ENCODE measurements at regions not wholly inside any gene's neighbourhood (a gene's known extent, or its start where the extent isn't known, plus 50 kb on each side); places are given as distances from the start of the nearest gene placed in this dataset.

GRCh38 chr20:37643400-37643799 lies 50.4 kb upstream of the CTNNBL1 start:
- no peak for DNase-seq (ENCODE audit: low read depth)

DNA sequence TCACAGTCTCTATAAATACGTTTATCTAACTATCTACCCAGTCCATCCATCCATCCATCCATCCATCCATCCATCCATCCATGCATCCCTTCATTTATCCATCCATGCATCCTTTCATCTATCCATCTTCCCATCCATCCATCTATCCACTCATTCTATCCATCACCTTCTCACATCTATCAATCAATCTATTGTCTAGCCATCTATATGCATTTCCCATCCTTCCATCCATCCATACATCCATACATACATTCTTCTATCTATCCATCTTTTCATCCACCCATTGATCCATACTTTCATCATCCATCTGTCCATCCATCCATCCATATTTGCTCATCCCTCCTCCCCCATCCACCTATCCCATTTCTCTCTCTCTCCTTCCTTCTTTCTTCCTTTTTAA lies 51.6 kb upstream of the CTNNBL1 start:
- DNase-seq (ENCODE audit: low read depth), result no peak

- DNase-seq (ENCODE audit: low read depth), result peak; percentile 42
Measured at GRCh38 chr20:37640600-37641561, 52.9 kb upstream of the CTNNBL1 start.

DNA sequence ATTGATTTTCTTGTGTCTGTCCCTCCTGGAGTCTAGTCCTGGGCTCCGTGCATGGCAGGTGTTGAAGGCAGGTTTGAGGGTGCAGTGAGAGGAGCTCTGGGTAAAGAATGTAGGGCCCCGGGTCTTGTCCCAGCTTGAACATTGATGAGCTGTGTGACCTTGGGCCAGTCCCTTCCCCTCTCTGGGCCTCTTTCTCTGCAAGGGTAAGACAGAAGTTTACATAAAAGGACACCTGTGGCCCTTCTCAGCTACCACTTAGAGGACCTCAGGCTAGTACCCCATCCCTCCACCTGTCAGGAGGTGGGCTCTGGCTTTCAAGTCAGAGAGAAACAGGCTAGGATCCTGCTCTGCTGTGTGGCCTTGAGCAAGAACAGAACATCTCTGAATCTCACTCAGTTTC lies 55.3 kb upstream of the CTNNBL1 start:
- no peak for DNase-seq (ENCODE audit: low read depth)

DNA sequence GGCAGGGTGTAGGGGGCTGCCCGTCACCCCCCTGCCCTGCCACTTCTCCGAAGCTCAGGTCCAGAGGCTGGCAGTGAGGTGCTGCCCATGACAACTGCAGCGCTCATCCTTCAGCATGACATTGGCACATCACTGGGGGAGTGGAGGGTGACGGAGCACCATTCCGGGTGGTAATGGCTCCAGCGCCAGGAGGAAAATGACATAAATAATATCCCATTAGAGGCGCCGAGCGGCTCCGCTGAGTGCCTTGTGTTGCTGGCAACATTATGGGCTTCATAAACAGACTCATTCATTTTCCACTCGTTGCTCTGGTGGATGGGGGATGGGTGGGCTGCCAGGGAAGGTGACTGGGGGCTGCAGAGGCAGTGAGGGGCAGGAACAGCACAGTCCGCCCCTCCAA lies 56.9 kb upstream of the CTNNBL1 start:
- DNase-seq (ENCODE audit: low read depth), result no peak

GRCh38 chr20:37636212-37636975 lies 57.4 kb upstream of the CTNNBL1 start:
- no peak for DNase-seq (ENCODE audit: low read depth)

- DNase-seq (ENCODE audit: low read depth), result no peak
Measured at GRCh38 chr20:37630993-37631392, 62.8 kb upstream of the CTNNBL1 start.

- no peak for DNase-seq (ENCODE audit: low read depth)
Measured at GRCh38 chr20:37630166-37630565, 63.7 kb upstream of the CTNNBL1 start.

DNA sequence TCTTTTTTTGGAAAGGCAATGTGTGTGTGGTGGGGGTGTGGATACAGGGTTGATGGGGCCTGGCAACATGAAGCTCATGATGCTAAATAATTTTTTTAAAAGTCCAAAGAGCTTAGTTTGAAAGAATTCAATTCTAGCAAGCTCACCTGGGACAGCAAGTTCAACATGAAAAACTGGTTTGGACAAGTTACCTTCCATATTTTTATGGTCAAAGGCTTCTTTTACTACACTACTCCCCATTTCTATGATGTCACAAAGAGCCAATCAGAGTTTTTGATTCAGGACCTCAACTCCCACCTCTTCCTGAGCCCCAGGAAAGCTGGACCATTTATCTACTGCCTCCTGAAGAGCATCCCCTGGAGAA lies 66.1 kb upstream of the CTNNBL1 start:
- no peak for DNase-seq (ENCODE audit: low read depth)

DNA sequence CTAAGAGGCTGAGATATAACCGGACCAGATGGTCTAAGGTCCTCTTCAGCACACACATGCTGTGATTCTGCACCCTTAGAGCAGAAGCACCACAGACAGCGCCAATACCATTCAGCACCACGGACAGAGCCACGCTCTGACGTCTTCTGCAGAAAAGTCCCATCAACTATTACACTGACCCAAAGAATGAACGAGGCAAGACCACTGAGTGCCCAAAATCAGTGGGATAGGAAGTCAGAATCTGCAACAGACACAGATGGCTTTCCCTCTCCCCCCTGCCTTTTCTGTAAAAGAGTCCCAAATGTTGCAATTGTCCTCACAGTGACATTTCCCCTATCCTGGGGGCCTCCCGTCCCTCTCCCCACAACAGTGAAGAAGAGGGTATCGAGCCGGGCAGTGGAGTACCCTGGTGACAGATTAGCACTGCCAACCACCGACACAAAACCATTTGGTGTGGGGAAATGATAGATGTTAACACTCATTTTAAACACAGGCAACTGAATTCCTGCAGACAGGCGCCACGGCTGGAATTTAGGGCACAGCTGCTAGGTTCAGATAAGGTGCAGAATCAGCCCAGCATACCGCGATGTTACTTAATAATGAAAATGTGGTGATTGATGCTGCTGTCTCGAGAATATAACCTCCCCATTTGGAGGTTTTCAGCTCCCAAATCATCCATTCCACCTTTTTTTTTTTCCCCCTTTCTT lies 66.6 kb upstream of the CTNNBL1 start:
- DNase-seq (ENCODE audit: low read depth), result peak; percentile 58

GRCh38 chr20:37624963-37625362 lies 68.9 kb upstream of the CTNNBL1 start:
- DNase-seq (ENCODE audit: low read depth), result no peak

- DNase-seq (ENCODE audit: low read depth), result no peak
Measured at GRCh38 chr20:37622728-37623127, 71.1 kb upstream of the CTNNBL1 start.

DNA sequence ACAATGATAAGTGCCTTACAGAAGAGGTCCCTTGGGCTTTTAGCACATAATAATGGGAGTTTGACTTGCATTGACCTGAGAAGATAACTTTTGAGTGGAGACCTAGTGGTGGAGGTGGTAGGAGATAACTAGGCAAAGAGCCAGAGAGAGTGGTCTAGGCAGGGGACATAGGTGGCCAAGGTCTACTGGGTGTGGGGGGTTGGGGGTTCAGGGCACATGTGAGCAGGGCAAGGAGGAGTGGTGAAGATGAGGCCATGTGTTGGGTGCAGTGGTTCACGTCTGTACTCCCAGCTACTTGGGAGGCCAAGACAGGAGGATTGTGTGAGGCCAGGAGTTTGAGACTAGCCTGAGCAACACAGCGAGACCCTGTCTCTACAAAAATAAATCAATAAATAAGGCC lies 74.3 kb upstream of the CTNNBL1 start:
- DNase-seq (ENCODE audit: low read depth), result no peak

- DNase-seq (ENCODE audit: low read depth), result no peak
Measured at GRCh38 chr20:37616110-37616425, 77.8 kb upstream of the CTNNBL1 start.

- no peak for DNase-seq (ENCODE audit: low read depth)
Measured at GRCh38 chr20:37615340-37616109, 78.3 kb upstream of the CTNNBL1 start.

DNA sequence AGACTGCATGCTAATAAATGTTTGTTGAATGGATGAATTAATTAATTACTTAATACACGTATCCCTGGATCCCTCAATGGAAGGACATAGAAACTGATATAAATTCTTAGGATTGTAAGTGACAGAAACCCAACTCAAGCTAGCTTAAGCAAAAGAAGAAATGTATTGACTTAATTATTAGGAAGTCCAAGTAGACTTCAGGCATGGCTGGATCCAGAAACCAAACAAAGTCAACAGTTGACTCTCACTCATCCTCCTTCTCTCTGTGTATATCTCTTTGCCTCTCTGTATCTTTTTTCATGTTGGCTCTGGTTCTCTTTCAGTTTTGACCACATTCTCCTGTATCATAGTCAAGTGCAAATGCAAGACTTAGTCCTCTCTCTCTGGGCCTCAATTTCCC lies 82.0 kb upstream of the CTNNBL1 start:
- DNase-seq (ENCODE audit: low read depth), result no peak

DNA sequence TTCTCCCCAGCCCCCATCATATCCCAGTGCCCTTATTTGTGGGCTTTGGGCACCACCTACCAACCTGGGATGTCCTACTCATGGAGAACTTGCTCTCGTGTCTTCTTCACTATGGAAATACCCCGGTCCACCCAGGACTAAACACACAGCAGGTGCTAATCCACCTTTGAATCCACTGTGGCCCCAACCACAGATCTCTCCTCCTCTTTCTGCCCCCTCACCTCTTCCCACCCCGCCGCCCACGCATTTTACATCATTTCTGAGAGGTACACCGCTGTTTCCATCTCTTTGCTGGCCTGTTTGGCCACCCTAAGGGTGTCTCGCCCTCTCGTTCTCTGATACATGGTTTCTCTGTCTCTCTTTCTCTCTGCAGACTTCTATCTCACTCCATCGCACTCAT lies 82.5 kb upstream of the CTNNBL1 start:
- DNase-seq (ENCODE audit: low read depth), result no peak

DNA sequence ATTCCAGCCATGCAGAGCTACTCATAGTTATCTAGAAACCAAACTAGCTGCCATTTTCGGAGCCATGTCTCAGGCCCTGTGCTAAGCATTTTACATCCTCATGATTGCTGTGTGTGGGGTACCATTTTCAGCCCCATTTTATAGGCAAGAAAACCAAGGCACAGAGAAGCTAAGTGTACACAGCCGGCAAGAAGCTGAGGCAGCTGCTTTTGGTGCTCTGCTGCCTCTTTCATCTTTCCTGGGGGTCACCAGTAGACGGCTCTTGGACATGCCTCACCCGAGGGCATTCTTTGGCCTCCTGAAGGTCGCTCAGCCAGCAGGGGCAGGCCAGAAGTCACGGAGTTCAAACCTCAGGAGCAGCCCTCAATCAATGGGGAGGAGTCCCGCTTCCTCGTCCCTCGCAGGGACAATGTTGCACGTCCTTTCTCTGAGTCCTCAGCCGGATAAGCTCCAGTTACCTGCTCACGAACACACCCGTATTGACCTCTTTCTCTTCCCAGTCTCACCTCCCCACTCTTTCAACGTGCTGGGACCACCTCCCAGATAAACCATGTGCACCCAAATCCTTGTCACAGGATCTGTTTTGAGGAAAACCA lies 82.6 kb upstream of the BLCAP start:
- DNase-seq (ENCODE audit: low read depth), result no peak

DNA sequence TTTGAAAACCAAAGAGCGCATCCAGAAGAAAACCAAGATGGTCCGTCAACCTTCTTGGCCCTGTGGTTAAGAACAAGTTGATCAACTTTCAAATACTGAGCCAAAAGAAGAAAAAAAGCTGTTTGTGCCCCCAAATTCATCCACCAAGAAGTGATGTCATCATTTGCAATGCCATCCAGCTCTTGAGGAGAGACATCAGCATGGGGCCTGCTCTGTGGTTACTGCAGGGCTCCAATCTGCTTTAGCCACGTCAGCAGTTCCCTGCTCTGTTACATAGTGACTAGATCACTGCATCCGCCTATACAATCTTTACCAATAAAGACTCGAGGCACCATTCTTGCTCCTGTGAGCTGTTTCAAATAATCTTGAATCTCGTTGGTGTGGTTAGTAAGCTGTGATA lies 75.0 kb upstream of the BLCAP start:
- no peak for DNase-seq (ENCODE audit: low read depth)

GRCh38 chr20:37600486-37600885 lies 72.8 kb upstream of the BLCAP start:
- no peak for DNase-seq (ENCODE audit: low read depth)

All from LHCN-M2 (cell line).